Stromal cell of bone marrow (primary cell): ENCODE measurements at regions not wholly inside any gene's neighbourhood (a gene's known extent, or its start where the extent isn't known, plus 50 kb on each side); places are given as distances from the start of the nearest gene placed in this dataset.
"Not testable (repeated sequence)": the region's sequence is repeated elsewhere in the genome, so short reads cannot be mapped to it uniquely, and the experiment has no call there.

Experiments
- DNase-seq: peaks from one replicate; pipeline ENCODE4 v3.0.0-alpha.2; 2012; ENCODE audit warnings: low read depth

DNA sequence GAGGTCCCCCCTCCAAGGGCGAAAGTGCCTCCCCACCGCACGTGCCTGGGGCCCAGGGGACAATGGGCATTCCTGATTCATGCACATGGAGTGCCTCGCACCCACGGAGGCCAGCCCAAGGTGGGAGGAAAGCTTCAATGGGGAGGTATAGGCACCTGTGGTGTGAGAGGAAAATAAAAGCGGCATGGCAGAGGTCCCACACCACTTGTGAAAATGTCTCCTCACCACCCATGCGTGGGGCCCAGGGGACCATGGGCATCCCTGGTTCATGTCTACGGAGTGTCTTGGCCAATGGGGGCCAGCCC is 384.7 kb downstream of the ALG10 start:
- no peak for DNase-seq

DNA sequence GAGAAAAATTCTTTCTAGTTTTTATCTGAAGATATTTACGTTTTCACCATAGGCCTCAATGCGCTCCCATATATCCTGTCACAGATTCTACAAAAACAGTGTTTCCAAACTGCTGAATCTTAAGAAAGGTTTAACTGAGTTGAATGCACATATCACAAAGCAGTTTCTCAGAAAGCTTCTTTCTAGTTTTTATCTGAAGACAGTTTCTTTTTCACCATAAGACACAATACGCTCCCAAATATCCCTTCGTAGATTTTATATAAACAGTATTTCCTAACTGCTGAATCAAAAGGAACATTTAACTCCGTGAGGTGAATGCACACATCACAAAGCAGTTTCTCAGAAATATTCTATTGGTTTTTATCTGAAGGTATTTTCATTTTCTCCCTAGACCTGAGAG is 385.5 kb downstream of the ALG10 start:
- DNase-seq = no peak

DNA sequence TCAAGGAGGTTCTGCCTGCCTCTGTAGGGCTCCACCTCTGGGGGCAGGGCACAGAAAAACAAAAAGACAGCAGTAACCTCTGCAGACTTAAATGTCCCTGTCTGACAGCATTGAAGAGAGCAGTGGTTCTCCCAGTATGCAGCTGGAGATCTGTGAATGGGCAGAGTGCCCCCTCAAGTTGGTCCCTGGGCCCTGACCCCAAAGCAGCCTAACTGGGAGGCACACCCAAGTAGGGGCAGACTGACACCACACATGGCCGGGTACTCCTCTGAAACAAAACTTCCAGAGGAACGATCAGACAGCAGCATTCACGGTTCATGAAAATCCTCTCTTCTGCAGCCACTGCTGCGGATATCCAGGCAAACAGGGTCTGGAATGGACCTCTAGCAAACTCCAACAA is 409.2 kb downstream of the ALG10 start:
- DNase-seq = not testable (repeated sequence)
